Lower leg skin (tissue), 4 donors: ENCODE measurements at regions not wholly inside any gene's neighbourhood (a gene's known extent, or its start where the extent isn't known, plus 50 kb on each side); places are given as distances from the start of the nearest gene placed in this dataset.

ENCODE experiments used
- DNase-seq, 2 donors: peaks; one replicate each; pipeline ENCODE4 v3.0.0-alpha.2; 2019; ENCODE audit warnings: low spot score in 2 of 2
- H3K4me3 ChIP-seq: fragments of 200-600 bp; sonication (generic); 2 replicates; pipeline ENCODE4 v1.5.1; 2017; ENCODE audit warnings: mild to moderate bottlenecking, low read depth; ENCODE audit not compliant: poor library complexity, severe bottlenecking
- CTCF ChIP-seq, 3 donors: fragments of 450-650 bp; IDR thresholded peaks; one replicate each; pipeline ENCODE4 v1.5.1; 2016; ENCODE audit warnings: antibody characterized with exemption in 3 of 3, mild to moderate bottlenecking in 3 of 3, moderate library complexity in 2 of 3
- POLR2A ChIP-seq, 2 donors: fragments of 450-650 bp; IDR thresholded peaks; one replicate each; pipeline ENCODE4 v1.6.1; 2016 to 2017; ENCODE audit warnings: antibody characterized with exemption in 2 of 2, mild to moderate bottlenecking in 1 of 2, moderate library complexity in 1 of 2
- WGBS, 2 donors: methylation state at CpG; one replicate each; pipeline ENCODE4 v1.1.5; 2018; 5-methylcytosine and 5-hydroxymethylcytosine counted together
- intact Hi-C: fragments of 100-400 bp; cut with DNase I; formaldehyde crosslinking; loops from one replicate; pipeline ENCODE4 v1.15.0; 2023; ENCODE audit warnings: low total_unique reads

GRCh38 chr4:175951794-175952193 is 113.8 kb upstream of the WDR17 start:
- intact Hi-C loops, result no loop called here
- H3K4me3 ChIP-seq, result no peak overlapping the region
- no peak for DNase-seq
- TF ChIP-seq POLR2A (IDR thresholded peaks at IDR 0.05) (no peak), CTCF (IDR thresholded peaks at IDR 0.05) (no peak)
- WGBS, 2 donors, result 55 to 71% methylated on average over 1 of the region's 1 CpG

GRCh38 chr4:175953116-175953515 is 112.5 kb upstream of the WDR17 start:
- DNase-seq, result no peak
- WGBS, 2 donors, result 90 to 91% methylated on average over 2 of the region's 2 CpGs
- intact Hi-C loops, result no loop called here
- TF ChIP-seq POLR2A (IDR thresholded peaks at IDR 0.05), result no peak
- TF ChIP-seq CTCF (IDR thresholded peaks at IDR 0.05), result no peak
- no peak overlapping the region for H3K4me3 ChIP-seq

GRCh38 chr4:175953960-175954521 is 111.6 kb upstream of the WDR17 start:
- WGBS, 2 donors, result 82 to 89% methylated on average over 5 of the region's 5 CpGs
- H3K4me3 ChIP-seq, result no peak overlapping the region
- intact Hi-C loops, result no loop called here
- DNase-seq, result no peak
- TF ChIP-seq POLR2A (IDR thresholded peaks at IDR 0.05), result no peak

- no peak for DNase-seq
- 85 to 87% methylated on average over 3 of the region's 3 CpGs for WGBS, 2 donors
- intact Hi-C loops, result no loop called here
- no peak overlapping the region for H3K4me3 ChIP-seq
- TF ChIP-seq POLR2A (IDR thresholded peaks at IDR 0.05) (no peak), CTCF (IDR thresholded peaks at IDR 0.05) (no peak)
Observed at GRCh38 chr4:175954685-175955084, 111.0 kb upstream of the WDR17 start.

GRCh38 chr4:175961604-175962003 is 104.0 kb upstream of the WDR17 start:
- intact Hi-C loops, result no loop called here
- TF ChIP-seq POLR2A (IDR thresholded peaks at IDR 0.05) (no peak), CTCF (IDR thresholded peaks at IDR 0.05) (no peak)
- DNase-seq, result no peak
- WGBS, 2 donors, result 47 to 69% methylated on average over 4 of the region's 4 CpGs
- no peak overlapping the region for H3K4me3 ChIP-seq

GRCh38 chr4:175970072-175970471 is 95.6 kb upstream of the WDR17 start:
- TF ChIP-seq CTCF (IDR thresholded peaks at IDR 0.05), result no peak
- no peak for TF ChIP-seq POLR2A (IDR thresholded peaks at IDR 0.05)
- intact Hi-C loops, result no loop called here
- no peak for DNase-seq
- H3K4me3 ChIP-seq, result no peak overlapping the region
- 64 to 68% methylated on average over 3 of the region's 3 CpGs for WGBS, 2 donors
